ENCODE measurements at regions not wholly inside any gene's neighbourhood (a gene's known extent, or its start where the extent isn't known, plus 50 kb on each side); places are given as distances from the start of the nearest gene placed in this dataset.

DNA sequence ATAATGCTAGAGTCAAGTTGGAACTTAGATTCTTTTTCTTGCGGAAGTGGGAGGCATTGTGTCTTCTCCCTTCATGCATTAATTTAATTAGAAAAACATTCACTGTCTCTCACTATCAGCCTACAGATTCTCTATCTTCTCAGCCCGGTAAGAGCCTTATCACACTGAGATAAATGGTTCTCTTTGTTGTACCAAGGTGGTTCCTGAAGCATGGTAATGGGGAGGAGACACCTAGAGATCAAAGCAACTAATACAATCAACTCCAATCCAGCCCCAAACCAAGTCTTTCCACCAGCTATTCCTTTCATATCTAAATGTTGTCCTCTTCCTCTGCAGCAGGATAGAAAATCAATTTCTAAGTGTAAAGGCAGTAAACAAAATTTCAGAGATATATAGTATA lies 210.8 kb downstream of the DAD1 start:
- TF ChIP-seq RAD21 (IDR thresholded peaks at IDR 0.05) (no peak), JUND (IDR thresholded peaks at IDR 0.05) (no peak), TAF1 (conservative IDR thresholded peaks at IDR 0.05) (no peak), CTCF (IDR thresholded peaks at IDR 0.05; ENCODE audit: low read depth, low read length, missing input control) (no peak)
- TF ChIP-seq, protein P1, sequence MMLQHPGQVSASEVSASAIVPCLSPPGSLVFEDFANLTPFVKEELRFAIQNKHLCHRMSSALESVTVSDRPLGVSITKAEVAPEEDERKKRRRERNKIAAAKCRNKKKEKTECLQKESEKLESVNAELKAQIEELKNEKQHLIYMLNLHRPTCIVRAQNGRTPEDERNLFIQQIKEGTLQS (IDR thresholded peaks at IDR 0.05): no peak
- TF ChIP-seq, protein P2, sequence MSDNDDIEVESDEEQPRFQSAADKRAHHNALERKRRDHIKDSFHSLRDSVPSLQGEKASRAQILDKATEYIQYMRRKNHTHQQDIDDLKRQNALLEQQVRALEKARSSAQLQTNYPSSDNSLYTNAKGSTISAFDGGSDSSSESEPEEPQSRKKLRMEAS (IDR thresholded peaks at IDR 0.05): no peak

All from liver (tissue), 3 donors.